SK-N-SH (cell line): ENCODE measurements at regions not wholly inside any gene's neighbourhood (a gene's known extent, or its start where the extent isn't known, plus 50 kb on each side); places are given as distances from the start of the nearest gene placed in this dataset.

Experiments
- CTCF ChIA-PET: fragments of 300-600, 350-600 bp; formaldehyde crosslinking; extraction: SDS; loops from one replicate; lab custom pipeline; 2021; lab: Yijun Ruan, JAX
- POLR2A ChIA-PET: fragments of 350-600 bp; sonication (Branson Sonifier 250); formaldehyde crosslinking; extraction: SDS; loops from one replicate; lab custom pipeline; 2020; ENCODE audit warnings: antibody characterized with exemption, inconsistent platforms; lab: Yijun Ruan, JAX
- DNase-seq: peaks from one replicate; pipeline ENCODE4 v3.0.0; 2012
- H2AFZ ChIP-seq: fragments of 200-600 bp; sonication (generic); 2 replicates; pipeline ENCODE4 v1.8.1; 2016; ENCODE audit warnings: antibody characterized with exemption, mild to moderate bottlenecking, low read depth
- H3F3A ChIP-seq: fragments of 200-600 bp; sonication (generic); replicated peaks from 2 replicates; pipeline ENCODE3; 2016; ENCODE audit warnings: antibody characterized with exemption, mild to moderate bottlenecking; ENCODE audit not compliant: insufficient read depth
- H3K27ac ChIP-seq, 2 experiments: fragments of 200-500 bp in 1 of 2; fragments of 200-600 bp in 1 of 2; sonication (Bioruptor generic) in 1 of 2; sonication (generic), shearing (Covaris generic) in 1 of 2; 2 replicates each; pipeline versions ENCODE4 v1.5.1 to v1.6.1; 2014 to 2016; ENCODE audit warnings: low read depth in 2 of 2, inconsistent platforms in 1 of 2, low read length in 1 of 2, mild to moderate bottlenecking in 1 of 2, mixed read lengths in 1 of 2
- H3K27me3 ChIP-seq: fragments of 200-600 bp; sonication (generic), shearing (Covaris generic); 2 replicates; pipeline ENCODE4 v1.6.1; 2016; ENCODE audit warnings: mixed run types; ENCODE audit not compliant: insufficient read depth
- H3K36me3 ChIP-seq, 2 experiments: fragments of 200-500 bp in 1 of 2; fragments of 200-600 bp in 1 of 2; sonication (Bioruptor generic) in 1 of 2; sonication (generic) in 1 of 2; replicated peaks in 1 of 2; 2 replicates each; pipeline versions ENCODE3 to v1.5.1; 2014 to 2016; ENCODE audit warnings: low read length in 1 of 2, mild to moderate bottlenecking in 1 of 2; ENCODE audit not compliant: insufficient read depth in 2 of 2, control insufficient read depth in 1 of 2
- H3K4me1 ChIP-seq, 2 experiments: fragments of 200-500 bp in 1 of 2; fragments of 200-600 bp in 1 of 2; sonication (Bioruptor generic) in 1 of 2; sonication (generic), shearing (Covaris generic) in 1 of 2; 2 replicates each; pipeline versions ENCODE4 v1.5.1 to v1.6.1; 2014 to 2016; ENCODE audit warnings: low read depth in 1 of 2, low read length in 1 of 2, mixed run types in 1 of 2; ENCODE audit not compliant: insufficient read depth in 2 of 2, control insufficient read depth in 1 of 2
- H3K4me2 ChIP-seq: fragments of 200-600 bp; sonication (generic), shearing (Covaris generic); 2 replicates; pipeline ENCODE4 v1.6.1; 2017; ENCODE audit warnings: mixed run types
- H3K4me3 ChIP-seq, 2 experiments: fragments of 200-500 bp in 1 of 2; fragments of 200-600 bp in 1 of 2; sonication (Bioruptor generic) in 1 of 2; sonication (generic), shearing (Covaris generic) in 1 of 2; 2 replicates each; pipeline versions ENCODE4 v1.5.1 to v1.8.1; 2014 to 2016; ENCODE audit warnings: low read depth in 2 of 2, inconsistent platforms in 1 of 2, low read length in 1 of 2, mild to moderate bottlenecking in 1 of 2, mixed read lengths in 1 of 2, moderate library complexity in 1 of 2
- H3K79me2 ChIP-seq: fragments of 200-600 bp; sonication (generic); 2 replicates; pipeline ENCODE4 v1.8.1; 2017; ENCODE audit warnings: mild to moderate bottlenecking; ENCODE audit not compliant: insufficient read depth
- H3K9ac ChIP-seq: fragments of 200-600 bp; sonication (generic); 2 replicates; pipeline ENCODE4 v1.6.1; 2017; ENCODE audit warnings: mixed run types
- H3K9me2 ChIP-seq: fragments of 200-600 bp; sonication (generic); 2 replicates; pipeline ENCODE4 v1.6.1; 2017; ENCODE audit warnings: mixed run types
- H3K9me3 ChIP-seq: fragments of 200-600 bp; sonication (generic); 2 replicates; pipeline ENCODE4 v1.6.1; 2017; ENCODE audit warnings: mixed run types, mild to moderate bottlenecking, moderate library complexity
- H4K20me1 ChIP-seq: fragments of 200-600 bp; sonication (generic); 2 replicates; pipeline ENCODE4 v1.6.1; 2017; ENCODE audit warnings: mild to moderate bottlenecking, mixed run types; ENCODE audit not compliant: insufficient read depth
- ELF1 ChIP-seq: IDR thresholded peaks from 2 replicates; pipeline ENCODE4 v1.4.0; 2012
- EP300 ChIP-seq, 2 experiments: IDR thresholded peaks; 2 replicates each; pipeline versions ENCODE4 v1.4.0 to v1.6.1; 2012; ENCODE audit warnings: borderline replicate concordance in 1 of 2, low read depth in 1 of 2, low read length in 1 of 2
- EZH2phosphoT487 ChIP-seq: fragments of 200-600 bp; sonication (generic); IDR thresholded peaks from 2 replicates; pipeline ENCODE4 v1.6.1; 2017; ENCODE audit warnings: low read depth, mixed run types, mild to moderate bottlenecking, antibody characterized with exemption, moderate library complexity, borderline replicate concordance
- FOSL2 ChIP-seq: IDR thresholded peaks from 2 replicates; pipeline ENCODE4 v1.4.0; 2012; ENCODE audit warnings: low read depth, mild to moderate bottlenecking, moderate library complexity, borderline replicate concordance
- FOXJ3 ChIP-seq: sonication (generic); formaldehyde crosslinking; IDR thresholded peaks from 2 replicates; pipeline ENCODE4 v1.5.1; 2020; ENCODE audit warnings: mild to moderate bottlenecking, missing genetic modification reagents
- FOXM1 ChIP-seq: IDR thresholded peaks from 2 replicates; pipeline ENCODE4 v1.4.0; 2012; ENCODE audit warnings: low read depth, mild to moderate bottlenecking
- JUND ChIP-seq: IDR thresholded peaks from 2 replicates; pipeline ENCODE4 v1.4.0; 2012
- MAX ChIP-seq: IDR thresholded peaks from 2 replicates; pipeline ENCODE4 v1.4.0; 2012; ENCODE audit warnings: low read depth
- MEF2A ChIP-seq: IDR thresholded peaks from 2 replicates; pipeline ENCODE4 v1.4.0; 2012; ENCODE audit warnings: low read depth, borderline replicate concordance
- MXI1 ChIP-seq: IDR thresholded peaks from 2 replicates; pipeline ENCODE4 v1.6.1; 2012; ENCODE audit warnings: mild to moderate bottlenecking, low read depth, low read length, improper control_type of control experiment
- NFIC ChIP-seq: IDR thresholded peaks from 2 replicates; pipeline ENCODE4 v1.4.0; 2012; ENCODE audit warnings: borderline replicate concordance
- NRF1 ChIP-seq: IDR thresholded peaks from 2 replicates; pipeline ENCODE4 v1.6.1; 2012; ENCODE audit warnings: low read depth, mild to moderate bottlenecking, low read length
- POLR2AphosphoS5 ChIP-seq: IDR thresholded peaks from 2 replicates; pipeline ENCODE4 v1.6.1; 2012; ENCODE audit warnings: low read depth, low read length
- RCOR1 ChIP-seq: fragments of 150-350 bp; IDR thresholded peaks from 2 replicates; pipeline ENCODE4 v1.6.1; 2017; ENCODE audit warnings: antibody characterized with exemption, low read length
- RFX5 ChIP-seq: IDR thresholded peaks from 2 replicates; pipeline ENCODE4 v1.6.1; 2012; ENCODE audit warnings: mild to moderate bottlenecking, improper control_type of control experiment, low read length
- SMC3 ChIP-seq: IDR thresholded peaks from 2 replicates; pipeline ENCODE4 v1.6.1; 2012; ENCODE audit warnings: low read depth, low read length, improper control_type of control experiment
- TAF1 ChIP-seq: IDR thresholded peaks from 2 replicates; pipeline ENCODE4 v1.6.1; 2012; ENCODE audit warnings: low read depth, mild to moderate bottlenecking, low read length, moderate library complexity, borderline replicate concordance
- TCF12 ChIP-seq: IDR thresholded peaks from 2 replicates; pipeline ENCODE4 v1.4.0; 2012
- USF2 ChIP-seq: fragments of 150-350 bp; IDR thresholded peaks from 2 replicates; pipeline ENCODE4 v1.6.1; 2017; ENCODE audit warnings: antibody characterized with exemption, low read length, low read depth, borderline replicate concordance
- ZBTB33 ChIP-seq: IDR thresholded peaks from 2 replicates; pipeline ENCODE4 v1.4.0; 2012; ENCODE audit warnings: low read depth, borderline replicate concordance
- WGBS: methylation state at CpG from one replicate; pipeline ENCODE4 v1.1.6; 2017; ENCODE audit warnings: low lambda C conversion rate; 5-methylcytosine and 5-hydroxymethylcytosine counted together
- TF ChIP-seq, protein P1 (sequence below): fragments of 150-350 bp; IDR thresholded peaks from 2 replicates; pipeline ENCODE4 v1.6.1; 2016; ENCODE audit warnings: mild to moderate bottlenecking, low read depth, low read length
- TF ChIP-seq, protein P2 (sequence below): fragments of 200-600 bp; sonication (generic); IDR thresholded peaks from 2 replicates; pipeline ENCODE4 v1.6.1; 2017; ENCODE audit warnings: antibody characterized with exemption, mild to moderate bottlenecking, moderate library complexity

- Histone ChIP-seq H3K27me3 (no peaks in the 10 kb centered on the region), H3K79me2 (no peaks in the 10 kb centered on the region), H4K20me1 (no peaks in the 10 kb centered on the region), H3K36me3 (no peaks in the 10 kb centered on the region), H3F3A (peaks cover 4% of the 10 kb centered on the region), H3K4me2 (no peak overlapping the region), H2AFZ (no peak overlapping the region), H3K9ac (no peak overlapping the region), H3K4me1 (no peaks in the 10 kb centered on the region), H3K27ac (no peak overlapping the region), H3K4me3 (no peak overlapping the region), H3K9me3 (no peaks in the 10 kb centered on the region), H3K9me2 (no peaks in the 10 kb centered on the region)
- TF ChIP-seq RCOR1 (no peak), ELF1 (no peak), JUND (no peak), NRF1 (no peak), FOXJ3 (no peak), TAF1 (no peak), MEF2A (no peak), MXI1 (no peak), EP300 (IDR thresholded peaks at IDR 0.05; ENCODE audit: borderline replicate concordance in 1 of 2, low read depth in 1 of 2, low read length in 1 of 2) (no peak), SMC3 (no peak), USF2 (no peak), MAX (no peak), EZH2phosphoT487 (no peak)
- TF ChIP-seq, protein P1, sequence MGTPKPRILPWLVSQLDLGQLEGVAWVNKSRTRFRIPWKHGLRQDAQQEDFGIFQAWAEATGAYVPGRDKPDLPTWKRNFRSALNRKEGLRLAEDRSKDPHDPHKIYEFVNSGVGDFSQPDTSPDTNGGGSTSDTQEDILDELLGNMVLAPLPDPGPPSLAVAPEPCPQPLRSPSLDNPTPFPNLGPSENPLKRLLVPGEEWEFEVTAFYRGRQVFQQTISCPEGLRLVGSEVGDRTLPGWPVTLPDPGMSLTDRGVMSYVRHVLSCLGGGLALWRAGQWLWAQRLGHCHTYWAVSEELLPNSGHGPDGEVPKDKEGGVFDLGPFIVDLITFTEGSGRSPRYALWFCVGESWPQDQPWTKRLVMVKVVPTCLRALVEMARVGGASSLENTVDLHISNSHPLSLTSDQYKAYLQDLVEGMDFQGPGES, result no peak
- CTCF ChIA-PET, result interaction anchor here (0.8 kb wide), 1 partner anchor 587 kb away, joined by 3 read pairs; no protein-coding TSS in a partner anchor
- 83% methylated on average over 8 of the region's 8 CpGs for WGBS
- no peak for DNase-seq
- POLR2A ChIA-PET, result no interaction called here
These were observed 131.1 kb downstream of the FAM161A start for GRCh38 chr2:61722800-61723199.

- Histone ChIP-seq H4K20me1 (no peaks in the 10 kb centered on the region), H3K4me3 (no peak overlapping the region), H3K79me2 (no peaks in the 10 kb centered on the region), H3K27ac (no peak overlapping the region), H3K4me1 (no peaks in the 10 kb centered on the region), H3F3A (peaks cover 4% of the 10 kb centered on the region), H3K9me2 (no peaks in the 10 kb centered on the region), H3K9ac (no peak overlapping the region), H2AFZ (no peak overlapping the region), H3K27me3 (no peaks in the 10 kb centered on the region), H3K4me2 (no peak overlapping the region), H3K9me3 (no peaks in the 10 kb centered on the region), H3K36me3 (no peaks in the 10 kb centered on the region)
- ChIA-PET CTCF (interaction anchor here (0.8 kb wide), 1 partner anchor 587 kb away, joined by 3 read pairs; no protein-coding TSS in a partner anchor), POLR2A (no interaction called here)
- DNase-seq, result no peak
- WGBS, result 40% methylated on average over 1 of the region's 1 CpG
- TF ChIP-seq JUND (no peak), ZBTB33 (no peak), NRF1 (no peak), FOSL2 (no peak), NFIC (no peak), EZH2phosphoT487 (no peak), EP300 (IDR thresholded peaks at IDR 0.05; ENCODE audit: borderline replicate concordance in 1 of 2, low read depth in 1 of 2, low read length in 1 of 2) (no peak), FOXM1 (no peak), TCF12 (no peak), USF2 (no peak), POLR2AphosphoS5 (no peak), SMC3 (no peak), RFX5 (no peak)
- TF ChIP-seq, protein P2, sequence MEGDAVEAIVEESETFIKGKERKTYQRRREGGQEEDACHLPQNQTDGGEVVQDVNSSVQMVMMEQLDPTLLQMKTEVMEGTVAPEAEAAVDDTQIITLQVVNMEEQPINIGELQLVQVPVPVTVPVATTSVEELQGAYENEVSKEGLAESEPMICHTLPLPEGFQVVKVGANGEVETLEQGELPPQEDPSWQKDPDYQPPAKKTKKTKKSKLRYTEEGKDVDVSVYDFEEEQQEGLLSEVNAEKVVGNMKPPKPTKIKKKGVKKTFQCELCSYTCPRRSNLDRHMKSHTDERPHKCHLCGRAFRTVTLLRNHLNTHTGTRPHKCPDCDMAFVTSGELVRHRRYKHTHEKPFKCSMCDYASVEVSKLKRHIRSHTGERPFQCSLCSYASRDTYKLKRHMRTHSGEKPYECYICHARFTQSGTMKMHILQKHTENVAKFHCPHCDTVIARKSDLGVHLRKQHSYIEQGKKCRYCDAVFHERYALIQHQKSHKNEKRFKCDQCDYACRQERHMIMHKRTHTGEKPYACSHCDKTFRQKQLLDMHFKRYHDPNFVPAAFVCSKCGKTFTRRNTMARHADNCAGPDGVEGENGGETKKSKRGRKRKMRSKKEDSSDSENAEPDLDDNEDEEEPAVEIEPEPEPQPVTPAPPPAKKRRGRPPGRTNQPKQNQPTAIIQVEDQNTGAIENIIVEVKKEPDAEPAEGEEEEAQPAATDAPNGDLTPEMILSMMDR, result no peak
These were observed 131.5 kb downstream of the FAM161A start for GRCh38 chr2:61722318-61722717.
